ENCODE measurements at regions not wholly inside any gene's neighbourhood (a gene's known extent, or its start where the extent isn't known, plus 50 kb on each side); places are given as distances from the start of the nearest gene placed in this dataset.

DNA sequence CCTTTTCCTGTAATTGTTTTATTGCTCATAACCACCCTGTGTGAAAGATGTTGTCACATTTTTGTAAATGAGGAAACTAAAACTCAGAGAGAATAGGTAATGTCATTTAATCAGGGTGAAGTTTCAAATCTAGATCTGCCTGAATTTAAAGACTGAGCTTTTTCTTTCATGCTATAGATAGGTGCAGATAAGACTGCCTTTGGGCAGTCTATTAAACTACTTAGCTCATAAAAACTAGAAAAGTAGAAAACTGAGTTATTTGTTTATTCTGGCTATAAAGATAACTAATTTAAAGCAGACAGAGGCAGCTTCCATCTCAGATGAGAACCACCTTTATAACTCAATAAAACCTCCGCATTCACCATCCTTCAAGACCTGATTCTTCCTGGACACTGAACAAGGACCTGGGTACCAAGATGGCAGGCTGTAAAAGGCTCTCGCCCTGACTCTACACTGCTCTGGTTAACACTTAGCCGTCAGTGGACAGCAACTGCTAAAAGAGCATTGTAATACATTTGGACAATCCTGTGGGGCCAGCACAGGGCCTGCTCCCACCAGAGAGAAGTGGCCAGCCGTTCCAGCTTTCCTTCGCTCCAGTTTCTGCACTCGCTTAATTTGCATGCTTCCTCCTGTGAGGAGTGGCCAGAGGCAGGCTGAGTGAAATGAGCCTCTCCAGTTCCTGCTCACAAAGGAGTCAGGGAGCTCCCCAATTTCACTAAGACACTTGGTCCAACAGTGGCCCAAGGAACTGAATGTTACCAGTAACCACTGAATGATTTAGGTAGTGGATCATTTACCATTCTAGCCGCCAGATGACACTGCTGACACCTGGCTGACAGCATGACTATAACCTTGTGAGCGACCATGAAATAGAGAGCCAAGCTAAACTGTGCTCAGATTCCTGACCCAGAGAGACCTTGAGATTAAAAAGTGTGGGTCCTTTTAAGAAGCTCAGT is 566.4 kb downstream of the EFNA5 start:
- Histone ChIP-seq H3K27ac (ENCODE audit: low read length) (no peak overlapping the region), H3K4me1 (ENCODE audit: control insufficient read depth, insufficient read depth, low read length) (no peaks in the 10 kb centered on the region), H3K9me3 (ENCODE audit: control insufficient read depth, insufficient read depth, low read length) (no peaks in the 10 kb centered on the region), H3K27me3 (ENCODE audit: control insufficient read depth, insufficient read depth, low read length) (peaks cover 7% of the 10 kb centered on the region), H3K4me3 (ENCODE audit: low read length) (no peak overlapping the region), H3K36me3 (ENCODE audit: control insufficient read depth, insufficient read depth, low read length) (no peaks in the 10 kb centered on the region)
- no peaks in the 10 kb centered on the region for H3K4me1 Mint-ChIP-seq
- H3K36me3 Mint-ChIP-seq = no peaks in the 10 kb centered on the region
- H3K4me3 Mint-ChIP-seq = no peak overlapping the region
- WGBS (ENCODE audit: insufficient coverage) = 87% methylated on average over 8 of the region's 8 CpGs
- TF ChIP-seq, protein P1, sequence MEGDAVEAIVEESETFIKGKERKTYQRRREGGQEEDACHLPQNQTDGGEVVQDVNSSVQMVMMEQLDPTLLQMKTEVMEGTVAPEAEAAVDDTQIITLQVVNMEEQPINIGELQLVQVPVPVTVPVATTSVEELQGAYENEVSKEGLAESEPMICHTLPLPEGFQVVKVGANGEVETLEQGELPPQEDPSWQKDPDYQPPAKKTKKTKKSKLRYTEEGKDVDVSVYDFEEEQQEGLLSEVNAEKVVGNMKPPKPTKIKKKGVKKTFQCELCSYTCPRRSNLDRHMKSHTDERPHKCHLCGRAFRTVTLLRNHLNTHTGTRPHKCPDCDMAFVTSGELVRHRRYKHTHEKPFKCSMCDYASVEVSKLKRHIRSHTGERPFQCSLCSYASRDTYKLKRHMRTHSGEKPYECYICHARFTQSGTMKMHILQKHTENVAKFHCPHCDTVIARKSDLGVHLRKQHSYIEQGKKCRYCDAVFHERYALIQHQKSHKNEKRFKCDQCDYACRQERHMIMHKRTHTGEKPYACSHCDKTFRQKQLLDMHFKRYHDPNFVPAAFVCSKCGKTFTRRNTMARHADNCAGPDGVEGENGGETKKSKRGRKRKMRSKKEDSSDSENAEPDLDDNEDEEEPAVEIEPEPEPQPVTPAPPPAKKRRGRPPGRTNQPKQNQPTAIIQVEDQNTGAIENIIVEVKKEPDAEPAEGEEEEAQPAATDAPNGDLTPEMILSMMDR (IDR thresholded peaks at IDR 0.05) = no peak
- H3K9me3 Mint-ChIP-seq = no peaks in the 10 kb centered on the region
- H3K27ac Mint-ChIP-seq = no peak overlapping the region
- DNase-seq = no peak
- ATAC-seq = no peak
- H3K27me3 Mint-ChIP-seq (ENCODE audit: low read depth in 2 of 2) = peaks cover 13 to 24% of the 10 kb centered on the region in 2 donors
- intact Hi-C loops (cut with micrococcal nuclease) = no loop called here

DNA sequence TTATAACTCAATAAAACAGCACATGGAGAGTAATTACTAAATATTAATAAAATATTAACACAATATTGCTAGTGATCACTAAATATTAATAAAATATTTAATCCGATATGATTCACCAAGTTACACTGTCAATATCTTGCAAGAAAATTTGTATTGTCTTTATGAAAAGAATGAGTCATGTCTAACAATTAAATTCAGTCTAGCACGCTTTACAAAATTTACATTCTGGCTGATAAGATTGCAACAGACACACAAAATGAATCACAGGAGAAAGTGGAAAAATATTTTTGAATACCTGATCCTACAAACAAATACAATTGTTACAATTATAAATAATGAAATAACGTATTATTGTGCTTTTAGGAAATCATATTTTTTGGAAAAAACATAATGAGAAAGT is 567.2 kb downstream of the EFNA5 start:
- Histone ChIP-seq H3K4me1 (ENCODE audit: control insufficient read depth, insufficient read depth, low read length) (no peaks in the 10 kb centered on the region), H3K27ac (ENCODE audit: low read length) (no peak overlapping the region), H3K27me3 (ENCODE audit: control insufficient read depth, insufficient read depth, low read length) (peaks cover 10% of the 10 kb centered on the region), H3K9me3 (ENCODE audit: control insufficient read depth, insufficient read depth, low read length) (no peaks in the 10 kb centered on the region), H3K4me3 (ENCODE audit: low read length) (no peak overlapping the region), H3K36me3 (ENCODE audit: control insufficient read depth, insufficient read depth, low read length) (no peaks in the 10 kb centered on the region)
- DNase-seq (no peak), ATAC-seq (no peak)
- Mint-ChIP-seq H3K27ac (no peak overlapping the region), H3K27me3 (ENCODE audit: low read depth in 2 of 2) (peaks cover 20 to 30% of the 10 kb centered on the region in 2 donors), H3K9me3 (no peaks in the 10 kb centered on the region), H3K4me3 (no peak overlapping the region), H3K36me3 (no peaks in the 10 kb centered on the region), H3K4me1 (no peaks in the 10 kb centered on the region)
- TF ChIP-seq, protein P1 (IDR thresholded peaks at IDR 0.05) = no peak
- no CpG with 5 or more reads among the region's 3 CpGs for WGBS (ENCODE audit: insufficient coverage)
- intact Hi-C loops (cut with micrococcal nuclease) = no loop called here

DNA sequence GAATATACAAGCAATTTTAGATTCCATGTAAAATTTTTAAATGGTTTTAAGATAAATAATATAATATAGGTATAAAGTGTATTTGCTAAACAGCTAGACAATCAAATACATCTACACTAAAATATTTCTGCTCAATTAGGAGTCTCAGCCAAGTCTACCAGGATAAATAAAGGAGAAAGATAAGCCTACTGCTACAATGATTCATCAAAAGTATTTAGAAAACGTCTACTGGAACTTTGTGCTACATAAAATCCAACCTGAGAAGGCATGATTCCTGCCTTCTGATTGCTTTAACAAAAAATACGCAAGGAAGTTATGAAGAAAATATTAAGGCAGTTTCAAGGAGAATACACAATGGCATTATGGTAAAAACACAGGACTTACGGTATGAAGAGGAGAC is 570.6 kb downstream of the EFNA5 start:
- H3K27me3 ChIP-seq (ENCODE audit: control insufficient read depth, insufficient read depth, low read length) = peaks cover 10% of the 10 kb centered on the region
- no peaks in the 10 kb centered on the region for H3K36me3 ChIP-seq (ENCODE audit: control insufficient read depth, insufficient read depth, low read length)
- no peak overlapping the region for H3K4me3 Mint-ChIP-seq
- ATAC-seq (no peak), DNase-seq (no peak)
- WGBS (ENCODE audit: insufficient coverage) = 83% methylated on average over 3 of the region's 3 CpGs
- H3K4me3 ChIP-seq (ENCODE audit: low read length) = no peak overlapping the region
- no peak overlapping the region for H3K27ac Mint-ChIP-seq
- H3K4me1 ChIP-seq (ENCODE audit: control insufficient read depth, insufficient read depth, low read length) = no peaks in the 10 kb centered on the region
- no peaks in the 10 kb centered on the region for H3K9me3 ChIP-seq (ENCODE audit: control insufficient read depth, insufficient read depth, low read length)
- no peaks in the 10 kb centered on the region for H3K9me3 Mint-ChIP-seq
- TF ChIP-seq, protein P1 (IDR thresholded peaks at IDR 0.05) = no peak
- intact Hi-C loops (cut with micrococcal nuclease) = no loop called here
- peaks cover 22 to 34% of the 10 kb centered on the region in 2 donors for H3K27me3 Mint-ChIP-seq (ENCODE audit: low read depth in 2 of 2)
- no peaks in the 10 kb centered on the region for H3K36me3 Mint-ChIP-seq
- no peak overlapping the region for H3K27ac ChIP-seq (ENCODE audit: low read length)
- H3K4me1 Mint-ChIP-seq = no peaks in the 10 kb centered on the region

Measured in natural killer cell (primary cell).